Peyer's patch (tissue), 4 donors: ENCODE measurements at regions not wholly inside any gene's neighbourhood (a gene's known extent, or its start where the extent isn't known, plus 50 kb on each side); places are given as distances from the start of the nearest gene placed in this dataset.
"Not testable (repeated sequence)": the region's sequence is repeated elsewhere in the genome, so short reads cannot be mapped to it uniquely, and the experiment has no call there.

Experiments used
- DNase-seq, 3 donors: peaks; one replicate each; pipeline ENCODE4 v3.0.0-alpha.2; 2017 to 2019
- H3K27ac ChIP-seq, 4 donors: fragments of 200-600 bp; sonication (generic); one replicate each; pipeline ENCODE4 v1.5.1; 2016 to 2019
- H3K27me3 ChIP-seq, 2 donors: fragments of 200-600 bp; sonication (generic); one replicate each; pipeline ENCODE4 v1.5.1; 2019
- H3K36me3 ChIP-seq, 3 donors: fragments of 200-600 bp; sonication (generic); one replicate each; pipeline ENCODE4 v1.5.1; 2016 to 2019
- H3K4me1 ChIP-seq, 4 donors: fragments of 200-600 bp; sonication (generic); one replicate each; pipeline ENCODE4 v1.5.1; 2016 to 2019
- H3K4me3 ChIP-seq, 4 donors: fragments of 200-600 bp; sonication (generic); 1 replicate in 3 of 4; 2 replicates in 1 of 4; pipeline ENCODE4 v1.5.1; 2016 to 2019; ENCODE audit warnings: mild to moderate bottlenecking in 1 of 4
- H3K9me3 ChIP-seq, 4 donors: fragments of 200-600 bp; sonication (generic); one replicate each; pipeline ENCODE4 v1.5.1; 2016 to 2019; ENCODE audit warnings: mild to moderate bottlenecking in 1 of 4
- POLR2A ChIP-seq, 2 donors: fragments of 450-650 bp; IDR thresholded peaks; one replicate each; pipeline ENCODE4 v1.5.1; 2017; ENCODE audit warnings: antibody characterized with exemption in 2 of 2, mild to moderate bottlenecking in 2 of 2, moderate library complexity in 2 of 2
- TF ChIP-seq, protein P1 (sequence below), 6 experiments: fragments of 450-650 bp in 4 of 6; fragments of 200-600 bp in 2 of 6; sonication (generic) in 1 of 6; IDR thresholded peaks; one replicate each; pipeline ENCODE4 v1.5.1; 2017 to 2019; ENCODE audit warnings: antibody characterized with exemption in 6 of 6, mild to moderate bottlenecking in 3 of 6, moderate library complexity in 1 of 6

DNA sequence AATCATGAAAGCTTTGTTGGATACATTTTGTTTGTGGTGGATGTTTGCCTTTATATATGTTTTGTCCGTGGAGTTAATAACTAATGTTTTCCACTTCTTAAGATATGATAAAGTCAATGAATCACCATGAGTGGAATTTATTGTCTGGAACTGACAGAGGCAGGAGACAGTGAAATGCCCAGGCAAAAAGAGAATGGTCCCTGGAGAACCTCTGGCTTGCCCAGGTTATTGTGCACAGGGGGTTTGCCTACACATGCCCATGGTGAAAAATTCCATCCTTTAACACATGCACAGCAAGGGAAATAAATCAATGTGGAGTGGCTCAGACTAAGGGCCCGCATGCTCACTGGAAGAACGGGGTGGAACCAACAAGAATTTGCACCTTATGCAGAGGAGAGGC, 964.3 kb upstream of the GRIA3 start:
- Histone ChIP-seq H3K4me3 (no peak overlapping the region), H3K27me3 (no peaks in the 10 kb centered on the region), H3K27ac (no peak overlapping the region), H3K4me1 (no peaks in the 10 kb centered on the region), H3K36me3 (no peaks in the 10 kb centered on the region), H3K9me3 (no peaks in the 10 kb centered on the region)
- no peak for DNase-seq
- TF ChIP-seq, protein P1, sequence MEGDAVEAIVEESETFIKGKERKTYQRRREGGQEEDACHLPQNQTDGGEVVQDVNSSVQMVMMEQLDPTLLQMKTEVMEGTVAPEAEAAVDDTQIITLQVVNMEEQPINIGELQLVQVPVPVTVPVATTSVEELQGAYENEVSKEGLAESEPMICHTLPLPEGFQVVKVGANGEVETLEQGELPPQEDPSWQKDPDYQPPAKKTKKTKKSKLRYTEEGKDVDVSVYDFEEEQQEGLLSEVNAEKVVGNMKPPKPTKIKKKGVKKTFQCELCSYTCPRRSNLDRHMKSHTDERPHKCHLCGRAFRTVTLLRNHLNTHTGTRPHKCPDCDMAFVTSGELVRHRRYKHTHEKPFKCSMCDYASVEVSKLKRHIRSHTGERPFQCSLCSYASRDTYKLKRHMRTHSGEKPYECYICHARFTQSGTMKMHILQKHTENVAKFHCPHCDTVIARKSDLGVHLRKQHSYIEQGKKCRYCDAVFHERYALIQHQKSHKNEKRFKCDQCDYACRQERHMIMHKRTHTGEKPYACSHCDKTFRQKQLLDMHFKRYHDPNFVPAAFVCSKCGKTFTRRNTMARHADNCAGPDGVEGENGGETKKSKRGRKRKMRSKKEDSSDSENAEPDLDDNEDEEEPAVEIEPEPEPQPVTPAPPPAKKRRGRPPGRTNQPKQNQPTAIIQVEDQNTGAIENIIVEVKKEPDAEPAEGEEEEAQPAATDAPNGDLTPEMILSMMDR (IDR thresholded peaks at IDR 0.05) = no peak
- TF ChIP-seq POLR2A (IDR thresholded peaks at IDR 0.05) = no peak

GRCh38 chrX:122220644-122221373, 963.3 kb upstream of the GRIA3 start:
- no peak for DNase-seq
- H3K27ac ChIP-seq = no peak overlapping the region
- TF ChIP-seq POLR2A (IDR thresholded peaks at IDR 0.05) = no peak
- TF ChIP-seq, protein P1 (IDR thresholded peaks at IDR 0.05) = no peak
- no peak overlapping the region for H3K4me3 ChIP-seq
- H3K4me1 ChIP-seq = no peaks in the 10 kb centered on the region
- no peaks in the 10 kb centered on the region for H3K36me3 ChIP-seq
- no peaks in the 10 kb centered on the region for H3K27me3 ChIP-seq
- H3K9me3 ChIP-seq = no peaks in the 10 kb centered on the region

DNA sequence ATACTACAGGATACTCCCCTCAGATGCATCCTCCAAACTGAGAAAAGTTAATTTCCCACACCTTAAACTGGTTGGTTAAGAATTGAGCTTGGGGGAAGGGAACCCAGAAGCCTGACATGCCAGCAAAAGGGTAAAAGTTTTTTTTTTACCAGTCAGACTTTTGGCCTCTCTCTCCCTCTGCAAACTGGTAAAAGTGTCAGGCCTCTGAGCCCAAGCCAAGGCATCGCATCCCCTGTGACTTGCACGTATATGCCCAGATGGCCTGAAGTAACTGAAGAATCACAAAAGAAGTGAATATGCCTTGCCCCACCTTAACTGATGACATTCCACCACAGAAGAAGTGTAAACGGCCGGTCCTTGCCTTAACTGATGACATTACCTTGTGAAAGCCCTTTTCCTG, 962.3 kb upstream of the GRIA3 start:
- H3K4me3 ChIP-seq, H3K36me3 ChIP-seq, DNase-seq, H3K27me3 ChIP-seq, H3K27ac ChIP-seq, H3K9me3 ChIP-seq, H3K4me1 ChIP-seq: not testable (repeated sequence)

GRCh38 chrX:122224137-122224536, 959.9 kb upstream of the GRIA3 start:
- H3K27me3 ChIP-seq, H3K4me1 ChIP-seq, H3K27ac ChIP-seq, DNase-seq, H3K9me3 ChIP-seq, H3K4me3 ChIP-seq, H3K36me3 ChIP-seq: not testable (repeated sequence)

- H3K4me3 ChIP-seq = no peak overlapping the region
- H3K9me3 ChIP-seq = no peaks in the 10 kb centered on the region
- DNase-seq = no peak
- H3K27ac ChIP-seq = no peak overlapping the region
- TF ChIP-seq, protein P1 (IDR thresholded peaks at IDR 0.05) = no peak
- no peaks in the 10 kb centered on the region for H3K4me1 ChIP-seq
- H3K27me3 ChIP-seq = no peaks in the 10 kb centered on the region
- no peaks in the 10 kb centered on the region for H3K36me3 ChIP-seq
Measured at GRCh38 chrX:122238801-122239200, 945.3 kb upstream of the GRIA3 start.

DNA sequence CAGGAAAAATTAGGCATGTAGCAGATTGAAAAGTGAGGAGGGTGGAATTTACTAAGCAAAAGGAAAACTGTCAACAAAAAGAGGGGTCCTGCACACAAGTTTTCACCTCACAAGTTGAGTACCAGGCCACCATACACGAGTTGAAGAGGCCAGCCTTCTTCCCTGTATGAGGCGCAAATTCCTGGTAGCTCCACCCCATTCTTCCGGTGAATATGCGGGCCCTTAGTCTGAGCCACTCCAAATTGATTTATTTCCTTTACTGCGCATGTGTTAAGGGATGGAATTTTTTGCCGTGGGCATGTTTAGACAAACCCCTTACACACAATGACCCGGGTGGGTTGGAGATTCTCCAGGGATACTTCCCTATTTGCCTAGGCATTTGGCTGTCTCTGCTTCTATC, 942.1 kb upstream of the GRIA3 start:
- H3K27me3 ChIP-seq = no peaks in the 10 kb centered on the region
- no peak overlapping the region for H3K4me3 ChIP-seq
- no peaks in the 10 kb centered on the region for H3K4me1 ChIP-seq
- DNase-seq = no peak
- TF ChIP-seq POLR2A (IDR thresholded peaks at IDR 0.05) = no peak
- TF ChIP-seq, protein P1 (IDR thresholded peaks at IDR 0.05) = no peak
- H3K9me3 ChIP-seq = no peaks in the 10 kb centered on the region
- H3K36me3 ChIP-seq = no peaks in the 10 kb centered on the region
- H3K27ac ChIP-seq = no peak overlapping the region

DNA sequence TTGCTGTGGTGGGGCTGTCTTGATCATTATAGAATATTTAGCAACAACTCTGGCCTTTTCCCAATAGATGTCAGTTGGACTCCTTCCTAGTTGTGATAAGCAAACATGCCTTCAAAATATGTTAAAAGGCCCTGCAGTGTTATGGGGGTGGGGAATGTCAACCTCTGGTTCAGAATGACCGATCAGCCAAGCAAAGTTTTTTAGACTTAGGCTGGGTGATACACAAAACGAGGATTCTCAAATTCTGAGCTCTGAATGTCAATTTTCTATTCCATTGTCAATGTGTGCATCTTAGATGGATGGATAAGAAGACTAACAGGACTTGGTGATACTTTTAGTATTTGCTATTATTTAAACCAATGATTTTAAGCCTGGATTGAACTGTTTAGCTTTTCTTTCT, 940.0 kb upstream of the GRIA3 start:
- no peaks in the 10 kb centered on the region for H3K36me3 ChIP-seq
- no peaks in the 10 kb centered on the region for H3K27me3 ChIP-seq
- DNase-seq = no peak
- H3K9me3 ChIP-seq = no peaks in the 10 kb centered on the region
- no peaks in the 10 kb centered on the region for H3K4me1 ChIP-seq
- H3K4me3 ChIP-seq = no peak overlapping the region
- no peak for TF ChIP-seq POLR2A (IDR thresholded peaks at IDR 0.05)
- TF ChIP-seq, protein P1 (IDR thresholded peaks at IDR 0.05) = no peak
- H3K27ac ChIP-seq = no peak overlapping the region
